ENCODE measurements at regions not wholly inside any gene's neighbourhood (a gene's known extent, or its start where the extent isn't known, plus 50 kb on each side); places are given as distances from the start of the nearest gene placed in this dataset.

GRCh38 chr13:34619326-34619725 is 322.7 kb upstream of the NBEA start:
- TF ChIP-seq CTCF (IDR thresholded peaks at IDR 0.05) (no peak), POLR2A (IDR thresholded peaks at IDR 0.05) (no peak)

Measured in esophagus squamous epithelium (tissue), 4 donors.